COLO668 (cell line): ENCODE measurements at regions not wholly inside any gene's neighbourhood (a gene's known extent, or its start where the extent isn't known, plus 50 kb on each side); places are given as distances from the start of the nearest gene placed in this dataset.
"Not testable (repeated sequence)": the region's sequence is repeated elsewhere in the genome, so short reads cannot be mapped to it uniquely, and the experiment has no call there.

Experiments used
- DNase-seq: peaks from one replicate; lab custom pipeline; 2025; ENCODE audit not compliant: unreplicated experiment; lab: John Stamatoyannopoulos, UW

- DNase-seq = no peak
These were observed 89.1 kb downstream of the CRYGS start for GRCh38 chr3:186454881-186455703.

- DNase-seq = no peak
These were observed 90.6 kb downstream of the CRYGS start for GRCh38 chr3:186453531-186453930.

GRCh38 chr3:186452517-186452916 is 90.5 kb upstream of the DGKG start:
- no peak for DNase-seq

- DNase-seq = no peak
These were observed 89.3 kb upstream of the DGKG start for GRCh38 chr3:186451371-186451770.

- DNase-seq = no peak
These were observed 82.9 kb upstream of the DGKG start for GRCh38 chr3:186444974-186445373.

- no peak for DNase-seq
These were observed 82.3 kb upstream of the DGKG start for GRCh38 chr3:186444288-186444687.

GRCh38 chr3:186442979-186443378 is 80.9 kb upstream of the DGKG start:
- not testable (repeated sequence) for DNase-seq

GRCh38 chr3:186442162-186442561 is 80.1 kb upstream of the DGKG start:
- DNase-seq = no peak

- no peak for DNase-seq
These were observed 78.9 kb upstream of the DGKG start for GRCh38 chr3:186440891-186441290.

- DNase-seq = no peak
These were observed 77.7 kb upstream of the DGKG start for GRCh38 chr3:186439725-186440124.

GRCh38 chr3:186435332-186435731 is 73.3 kb upstream of the DGKG start:
- DNase-seq = not testable (repeated sequence)

- no peak for DNase-seq
These were observed 71.1 kb upstream of the DGKG start for GRCh38 chr3:186432944-186433732.

- DNase-seq = no peak
These were observed 70.2 kb upstream of the DGKG start for GRCh38 chr3:186432189-186432588.

GRCh38 chr3:186427627-186428281 is 65.7 kb upstream of the DGKG start:
- no peak for DNase-seq

- no peak for DNase-seq
These were observed 64.0 kb upstream of the DGKG start for GRCh38 chr3:186425788-186426730.

- no peak for DNase-seq
These were observed 59.9 kb upstream of the DGKG start for GRCh38 chr3:186421946-186422345.

GRCh38 chr3:186418671-186419145 is 56.7 kb upstream of the DGKG start:
- no peak for DNase-seq

- DNase-seq = no peak
These were observed 55.8 kb upstream of the DGKG start for GRCh38 chr3:186417791-186418190.

GRCh38 chr3:186414735-186415419 is 52.8 kb upstream of the DGKG start:
- DNase-seq = no peak
